ENCODE measurements at regions not wholly inside any gene's neighbourhood (a gene's known extent, or its start where the extent isn't known, plus 50 kb on each side); places are given as distances from the start of the nearest gene placed in this dataset.
"Not testable (repeated sequence)": the region's sequence is repeated elsewhere in the genome, so short reads cannot be mapped to it uniquely, and the experiment has no call there.

DNA sequence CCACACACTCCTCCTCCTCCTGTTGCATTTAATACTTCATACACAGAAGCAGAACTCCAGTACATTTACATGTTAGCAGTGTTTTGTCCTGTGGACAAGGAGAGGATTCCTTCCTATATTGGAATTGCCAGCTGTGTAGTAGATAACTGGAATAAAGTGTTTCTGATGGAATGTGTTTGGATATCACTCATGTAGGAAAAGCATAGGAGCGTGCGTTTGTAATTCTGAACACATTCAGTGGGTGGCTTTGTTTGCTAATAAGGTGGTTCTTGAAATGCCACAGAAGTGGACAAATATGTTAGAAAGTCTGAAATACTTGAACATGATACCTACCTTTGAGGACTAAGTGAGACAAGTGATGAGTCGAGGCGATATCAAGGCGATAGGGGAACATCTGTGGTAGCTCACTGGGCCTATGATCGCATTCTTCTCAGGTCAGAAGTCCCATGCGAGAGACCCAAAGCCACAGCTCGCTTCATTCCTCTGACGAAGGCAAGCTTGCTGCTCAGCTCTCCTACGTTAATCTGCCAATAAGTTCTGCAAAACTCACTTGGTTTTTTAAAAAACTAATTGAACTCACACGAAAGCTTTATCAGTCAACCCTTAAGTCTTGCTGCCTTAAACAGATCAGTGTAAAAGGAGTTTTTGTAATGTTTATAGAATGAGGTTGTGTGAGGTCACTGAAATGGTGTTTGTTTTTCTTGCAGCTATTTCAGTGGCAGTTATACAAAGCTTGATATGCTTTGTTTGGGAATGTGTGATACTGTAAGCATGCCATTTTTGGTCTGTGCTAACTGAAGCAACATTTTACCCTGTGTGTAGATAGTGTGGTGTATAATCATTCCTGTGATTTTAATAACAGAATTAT, 159.9 kb downstream of the SOX4 start:
- DNase-seq (no peak), ATAC-seq (replicated peaks in 1 of 2) (no peak)
- H3K9me3 Mint-ChIP-seq: peaks cover 0 to 1% of the 10 kb centered on the region in 2 donors
- H3K27ac Mint-ChIP-seq: no peak overlapping the region
- H3K36me3 Mint-ChIP-seq (ENCODE audit: insufficient read depth in 2 of 2): no peaks in the 10 kb centered on the region
- H3K4me3 Mint-ChIP-seq: no peak overlapping the region
- H3K27me3 Mint-ChIP-seq (ENCODE audit: low read depth): peaks cover 5% of the 10 kb centered on the region
- H3K4me1 Mint-ChIP-seq (ENCODE audit: low read depth): peaks cover 14% of the 10 kb centered on the region

DNA sequence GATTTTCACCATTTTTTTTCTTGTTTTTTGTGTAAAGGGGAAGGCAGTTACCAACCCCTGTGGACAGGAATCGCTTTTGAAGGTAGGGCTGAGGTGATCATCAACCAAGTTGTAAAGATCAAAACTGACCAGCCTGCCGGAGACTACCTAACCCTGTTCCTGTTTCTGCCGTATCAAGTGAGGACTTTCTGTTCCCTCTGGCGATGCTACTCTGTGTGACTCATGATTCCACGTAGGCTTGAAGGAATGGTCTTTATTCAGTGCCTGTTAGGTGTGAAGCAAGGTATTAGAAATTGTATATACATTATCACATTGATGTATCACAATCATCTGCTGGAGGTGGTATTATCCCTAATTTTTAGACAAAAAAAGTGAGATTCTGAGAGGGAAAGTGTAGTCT, 161.3 kb downstream of the SOX4 start:
- Mint-ChIP-seq H3K27ac (no peak overlapping the region), H3K36me3 (ENCODE audit: insufficient read depth in 2 of 2) (no peaks in the 10 kb centered on the region), H3K9me3 (peaks cover 0 to 1% of the 10 kb centered on the region in 2 donors), H3K4me3 (no peak overlapping the region), H3K4me1 (ENCODE audit: low read depth) (peaks cover 14% of the 10 kb centered on the region), H3K27me3 (ENCODE audit: low read depth) (peaks cover 5% of the 10 kb centered on the region)
- DNase-seq (no peak), ATAC-seq (replicated peaks in 1 of 2) (no peak)

DNA sequence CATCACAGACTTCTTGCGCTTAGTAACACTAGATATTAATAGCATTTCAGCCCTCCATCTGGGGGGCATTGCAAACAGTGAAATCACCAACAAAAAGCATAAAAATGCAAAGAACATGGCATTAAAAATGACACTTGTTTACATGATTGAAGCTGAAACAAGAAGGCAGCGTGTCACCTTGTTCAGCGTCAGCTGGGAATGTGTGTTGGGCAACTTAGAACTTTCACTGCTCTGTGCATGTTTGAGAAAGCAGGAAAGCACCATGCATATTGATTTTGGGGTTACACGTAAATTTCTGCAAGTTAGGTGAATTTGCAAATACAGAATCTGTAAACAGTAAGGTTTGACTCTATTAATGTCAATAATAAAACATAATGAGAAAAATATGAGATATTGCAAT, 162.9 kb downstream of the SOX4 start:
- Mint-ChIP-seq H3K4me1 (ENCODE audit: low read depth) (peaks cover 12% of the 10 kb centered on the region), H3K9me3 (peaks cover 0 to 1% of the 10 kb centered on the region in 2 donors), H3K4me3 (no peak overlapping the region), H3K36me3 (ENCODE audit: insufficient read depth in 2 of 2) (no peaks in the 10 kb centered on the region), H3K27ac (no peak overlapping the region), H3K27me3 (ENCODE audit: low read depth) (peaks cover 5% of the 10 kb centered on the region)
- ATAC-seq (replicated peaks in 1 of 2): no peak
- DNase-seq: no peak

DNA sequence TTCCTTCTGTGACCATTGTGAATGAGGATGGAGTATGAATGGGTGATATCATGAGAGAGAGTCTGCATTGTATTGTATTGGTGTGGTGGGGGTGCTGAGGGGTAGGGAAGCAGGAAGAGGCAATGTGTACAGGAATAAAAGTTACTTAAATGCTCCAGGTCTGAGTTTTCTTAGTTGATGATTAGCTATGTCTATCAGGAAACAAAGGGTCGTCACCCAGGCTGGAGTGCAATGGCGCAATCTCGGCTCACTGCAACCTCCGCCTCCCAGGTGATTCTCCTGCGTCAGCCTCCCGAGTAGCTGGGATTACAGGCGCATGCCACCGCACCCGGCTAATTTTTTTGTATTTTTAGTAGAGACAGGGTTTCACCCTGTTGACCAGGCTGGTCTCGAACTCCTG, 163.8 kb downstream of the SOX4 start:
- H3K9me3 Mint-ChIP-seq; H3K27me3 Mint-ChIP-seq (ENCODE audit: low read depth); H3K27ac Mint-ChIP-seq; ATAC-seq (replicated peaks in 1 of 2); H3K36me3 Mint-ChIP-seq (ENCODE audit: insufficient read depth in 2 of 2); H3K4me1 Mint-ChIP-seq (ENCODE audit: low read depth); H3K4me3 Mint-ChIP-seq; DNase-seq: not testable (repeated sequence)

- Mint-ChIP-seq H3K36me3 (ENCODE audit: insufficient read depth in 2 of 2) (no peaks in the 10 kb centered on the region), H3K4me1 (ENCODE audit: low read depth) (no peaks in the 10 kb centered on the region), H3K9me3 (no peaks in the 10 kb centered on the region), H3K27ac (no peak overlapping the region), H3K27me3 (ENCODE audit: low read depth) (no peaks in the 10 kb centered on the region), H3K4me3 (no peak overlapping the region)
- no peak for ATAC-seq (replicated peaks in 1 of 2)
- no peak for DNase-seq
These were observed 166.2 kb downstream of the SOX4 start for GRCh38 chr6:21759721-21760120.

GRCh38 chr6:21761053-21761730, 167.6 kb downstream of the SOX4 start:
- not testable (repeated sequence) for H3K27ac Mint-ChIP-seq; H3K4me1 Mint-ChIP-seq (ENCODE audit: low read depth); H3K36me3 Mint-ChIP-seq (ENCODE audit: insufficient read depth in 2 of 2); H3K9me3 Mint-ChIP-seq; DNase-seq; H3K4me3 Mint-ChIP-seq; H3K27me3 Mint-ChIP-seq (ENCODE audit: low read depth); ATAC-seq (replicated peaks in 1 of 2)

DNA sequence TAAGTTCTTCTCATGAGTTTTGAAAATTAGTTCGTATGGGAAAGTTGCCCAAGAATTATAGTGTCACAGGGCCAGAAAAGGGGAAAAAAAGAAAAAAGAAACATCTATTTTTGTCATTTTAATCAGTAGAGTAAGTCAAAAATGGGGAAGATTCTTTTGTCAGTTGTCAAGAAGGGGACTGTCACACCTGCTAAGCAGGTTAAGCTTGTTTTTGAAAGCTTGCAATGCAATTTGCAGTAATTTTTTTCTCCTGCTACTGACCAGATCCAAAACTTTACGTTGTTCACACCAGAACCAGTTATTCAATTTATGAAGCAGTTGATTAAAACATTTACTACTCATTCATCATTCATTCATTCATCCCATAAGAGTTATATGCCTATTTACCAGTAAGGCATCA, 171.4 kb downstream of the SOX4 start:
- Mint-ChIP-seq H3K27ac (no peak overlapping the region), H3K36me3 (ENCODE audit: insufficient read depth in 2 of 2) (no peaks in the 10 kb centered on the region), H3K9me3 (no peaks in the 10 kb centered on the region), H3K4me1 (ENCODE audit: low read depth) (no peaks in the 10 kb centered on the region), H3K4me3 (no peak overlapping the region), H3K27me3 (ENCODE audit: low read depth) (peaks cover 8% of the 10 kb centered on the region)
- DNase-seq: no peak
- no peak for ATAC-seq (replicated peaks in 1 of 2)

DNA sequence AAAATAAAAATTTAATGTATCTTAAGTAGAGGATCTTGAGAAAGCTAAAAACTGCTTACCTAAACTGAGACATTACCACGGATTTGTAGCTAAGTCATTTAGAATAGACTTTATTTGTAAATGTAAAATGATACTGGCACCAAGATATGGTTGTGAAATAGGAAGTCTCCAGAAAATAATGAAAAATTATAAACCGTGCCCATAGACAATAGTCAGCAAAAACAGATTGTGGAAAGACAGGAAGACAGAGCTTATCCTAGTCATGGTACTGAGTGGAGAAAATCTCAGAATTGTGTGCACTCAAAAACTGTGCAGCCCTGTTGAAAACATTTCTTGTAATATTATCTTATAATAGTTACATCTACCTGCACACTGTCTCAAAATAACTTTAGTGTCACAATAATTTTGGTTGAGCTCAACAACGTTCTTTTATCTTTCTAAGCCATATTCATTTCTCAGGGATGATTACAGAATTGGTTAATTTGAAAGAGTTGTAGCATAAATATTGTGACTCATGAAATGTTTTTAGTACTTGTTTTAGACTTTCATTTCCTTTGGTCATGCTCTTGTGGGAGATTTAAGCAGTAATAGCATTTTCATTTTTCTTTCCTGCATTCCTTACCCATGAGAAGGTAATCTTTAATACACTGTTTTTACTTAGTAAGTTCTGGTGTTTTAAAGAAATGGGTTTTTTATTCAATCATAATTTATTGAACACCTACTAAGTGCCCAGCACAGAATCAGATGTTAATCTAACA, 174.5 kb downstream of the SOX4 start:
- no peak for ATAC-seq (replicated peaks in 1 of 2)
- peaks cover 8% of the 10 kb centered on the region for H3K27me3 Mint-ChIP-seq (ENCODE audit: low read depth)
- H3K4me1 Mint-ChIP-seq (ENCODE audit: low read depth): no peaks in the 10 kb centered on the region
- DNase-seq: no peak
- no peak overlapping the region for H3K27ac Mint-ChIP-seq
- no peaks in the 10 kb centered on the region for H3K9me3 Mint-ChIP-seq
- H3K36me3 Mint-ChIP-seq (ENCODE audit: insufficient read depth in 2 of 2): no peaks in the 10 kb centered on the region
- H3K4me3 Mint-ChIP-seq: no peak overlapping the region

DNA sequence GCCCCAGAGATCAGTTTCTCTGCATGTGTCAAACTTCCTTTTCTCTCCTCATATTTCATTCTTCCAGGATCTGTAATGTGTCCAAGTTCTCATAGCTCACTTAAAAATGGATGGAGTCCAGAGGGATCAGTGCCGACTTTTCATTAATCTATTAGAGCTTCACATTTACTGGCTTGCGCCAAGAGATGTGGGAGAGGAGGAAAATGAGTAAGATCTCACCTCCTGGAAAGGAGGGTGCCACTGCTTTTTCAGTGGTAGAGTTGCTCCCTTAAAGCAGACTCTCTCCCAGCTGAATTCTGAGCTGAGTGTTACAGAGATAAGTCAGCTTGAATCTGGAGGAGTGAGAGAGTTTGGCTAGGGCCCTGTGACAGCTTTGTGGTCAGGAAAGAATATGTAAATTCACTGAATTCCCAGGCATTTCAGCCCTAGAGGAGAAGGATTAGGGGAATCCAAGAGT, 175.9 kb downstream of the SOX4 start:
- Mint-ChIP-seq H3K4me3 (no peak overlapping the region), H3K36me3 (ENCODE audit: insufficient read depth in 2 of 2) (no peaks in the 10 kb centered on the region), H3K27ac (no peak overlapping the region), H3K4me1 (ENCODE audit: low read depth) (no peaks in the 10 kb centered on the region), H3K27me3 (ENCODE audit: low read depth) (peaks cover 8% of the 10 kb centered on the region), H3K9me3 (no peaks in the 10 kb centered on the region)
- ATAC-seq (replicated peaks in 1 of 2) (no peak), DNase-seq (no peak)

DNA sequence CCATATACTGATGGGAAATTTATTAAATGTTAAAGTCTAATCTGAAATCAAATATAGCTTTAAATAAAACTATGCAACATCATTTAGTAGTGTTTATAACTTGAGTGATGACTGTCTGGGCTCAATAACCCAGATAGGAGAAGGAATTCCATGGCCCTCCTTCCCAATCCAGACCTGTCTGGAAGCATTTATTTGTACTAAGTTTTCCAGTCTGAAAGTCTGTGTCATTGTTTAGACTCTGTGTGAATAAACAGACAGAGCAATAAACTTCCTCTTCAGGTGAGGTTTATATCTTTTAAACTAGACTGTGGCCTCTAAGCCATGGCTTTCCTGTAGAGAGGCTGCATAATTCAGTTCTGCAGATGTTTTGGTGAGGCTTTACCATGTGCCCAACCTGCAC, 176.4 kb downstream of the SOX4 start:
- ATAC-seq (replicated peaks in 1 of 2) (no peak), DNase-seq (no peak)
- H3K4me1 Mint-ChIP-seq (ENCODE audit: low read depth): no peaks in the 10 kb centered on the region
- no peak overlapping the region for H3K4me3 Mint-ChIP-seq
- H3K9me3 Mint-ChIP-seq: no peaks in the 10 kb centered on the region
- peaks cover 8% of the 10 kb centered on the region for H3K27me3 Mint-ChIP-seq (ENCODE audit: low read depth)
- H3K27ac Mint-ChIP-seq: no peak overlapping the region
- H3K36me3 Mint-ChIP-seq (ENCODE audit: insufficient read depth in 2 of 2): no peaks in the 10 kb centered on the region

DNA sequence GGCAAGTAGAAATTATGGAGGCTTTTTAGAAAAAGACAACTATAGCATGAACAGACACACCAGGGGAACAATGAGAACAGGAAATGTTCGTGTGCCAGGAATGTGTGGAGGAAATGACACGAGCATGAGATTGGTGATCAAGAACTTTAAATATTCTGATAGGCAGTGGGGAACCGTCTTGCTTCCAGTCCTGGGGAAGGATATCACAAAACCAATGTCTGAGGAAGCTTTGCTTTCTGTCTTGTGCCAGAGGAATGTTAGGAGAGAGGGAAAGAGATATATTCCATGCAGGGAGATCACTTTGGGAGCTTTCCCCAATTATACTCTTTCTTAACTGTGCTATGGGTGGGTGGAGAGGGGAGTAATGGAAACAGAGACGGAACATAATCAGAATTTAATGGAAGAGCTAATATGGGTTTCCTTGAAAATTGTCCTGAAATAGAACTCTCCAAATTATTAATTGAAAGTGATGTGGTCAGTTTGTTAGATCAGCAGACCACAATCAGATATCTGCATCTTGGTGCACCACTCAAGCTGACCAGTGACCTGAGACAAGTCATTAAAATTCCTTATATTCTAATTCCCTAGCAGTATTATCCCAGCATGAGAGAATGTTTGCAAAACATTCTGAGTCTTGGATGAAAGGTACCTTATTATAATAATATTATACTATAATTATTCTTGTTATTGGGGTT, 178.2 kb downstream of the SOX4 start:
- Mint-ChIP-seq H3K9me3 (no peaks in the 10 kb centered on the region), H3K4me3 (no peak overlapping the region), H3K4me1 (ENCODE audit: low read depth) (no peaks in the 10 kb centered on the region), H3K27ac (no peak overlapping the region), H3K27me3 (ENCODE audit: low read depth) (peaks cover 8% of the 10 kb centered on the region), H3K36me3 (ENCODE audit: insufficient read depth in 2 of 2) (no peaks in the 10 kb centered on the region)
- no peak for ATAC-seq (replicated peaks in 1 of 2)
- no peak for DNase-seq

DNA sequence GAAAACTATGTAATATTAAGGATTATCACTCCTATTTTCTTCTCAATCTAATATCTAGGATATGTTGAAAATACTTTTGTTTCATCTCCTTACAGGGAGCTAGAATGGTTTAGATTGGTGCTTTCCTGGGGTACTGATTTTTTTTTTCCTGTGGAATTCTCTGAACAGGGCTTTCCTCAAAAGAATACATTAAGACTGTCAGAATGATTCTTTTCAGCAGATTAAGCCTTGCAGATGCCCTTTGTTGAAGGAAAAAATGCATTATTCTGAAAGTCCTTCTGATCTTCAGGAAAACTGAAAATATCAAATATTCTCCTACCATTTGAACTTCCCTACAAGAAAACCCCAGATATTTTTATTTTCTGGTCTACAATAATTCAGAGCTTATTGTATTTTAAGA, 178.9 kb downstream of the SOX4 start:
- H3K27me3 Mint-ChIP-seq (ENCODE audit: low read depth): peaks cover 8% of the 10 kb centered on the region
- no peak overlapping the region for H3K27ac Mint-ChIP-seq
- no peaks in the 10 kb centered on the region for H3K4me1 Mint-ChIP-seq (ENCODE audit: low read depth)
- DNase-seq (no peak), ATAC-seq (replicated peaks in 1 of 2) (no peak)
- no peaks in the 10 kb centered on the region for H3K9me3 Mint-ChIP-seq
- no peaks in the 10 kb centered on the region for H3K36me3 Mint-ChIP-seq (ENCODE audit: insufficient read depth in 2 of 2)
- no peak overlapping the region for H3K4me3 Mint-ChIP-seq
